Karpas-422 (cell line): ENCODE measurements at regions not wholly inside any gene's neighbourhood (a gene's known extent, or its start where the extent isn't known, plus 50 kb on each side); places are given as distances from the start of the nearest gene placed in this dataset.
A peak's percentile ranks its signal among the peaks of the same experiment; 100 is the strongest.
"Not testable (repeated sequence)": the region's sequence is repeated elsewhere in the genome, so short reads cannot be mapped to it uniquely, and the experiment has no call there.

Experiments used
- DNase-seq: peaks from one replicate; pipeline ENCODE4 v3.0.0-alpha.2; 2015
- H2AFZ ChIP-seq: fragments of 200-600 bp; sonication (generic); 2 replicates; pipeline ENCODE4 v1.6.1; 2014; ENCODE audit warnings: antibody characterized with exemption, low read length, mixed read lengths
- H3K27ac ChIP-seq: fragments of 200-600 bp; sonication (generic); 2 replicates; pipeline ENCODE4 v1.5.1; 2014; ENCODE audit warnings: mild to moderate bottlenecking, low read length, moderate library complexity
- H3K27me3 ChIP-seq: fragments of 200-600 bp; sonication (generic); 2 replicates; pipeline ENCODE4 v1.6.1; 2014; ENCODE audit warnings: low read length, mixed read lengths
- H3K36me3 ChIP-seq: fragments of 200-600 bp; sonication (generic); 2 replicates; pipeline ENCODE4 v1.6.1; 2014; ENCODE audit warnings: low read length, mixed read lengths; ENCODE audit not compliant: insufficient read depth
- H3K4me1 ChIP-seq: fragments of 200-600 bp; sonication (generic); 2 replicates; pipeline ENCODE4 v1.6.1; 2014; ENCODE audit warnings: mild to moderate bottlenecking, low read length, mixed read lengths
- H3K4me2 ChIP-seq: fragments of 200-600 bp; sonication (generic); 2 replicates; pipeline ENCODE4 v1.6.1; 2014; ENCODE audit warnings: low read length, low read depth, mild to moderate bottlenecking; ENCODE audit not compliant: poor library complexity, severe bottlenecking
- H3K4me3 ChIP-seq: fragments of 200-600 bp; sonication (generic); 2 replicates; pipeline ENCODE4 v1.5.1; 2014; ENCODE audit warnings: mild to moderate bottlenecking, antibody characterized with exemption, low read length, mixed read lengths
- H3K79me2 ChIP-seq: fragments of 200-600 bp; sonication (generic); 2 replicates; pipeline ENCODE4 v1.6.1; 2014; ENCODE audit warnings: mild to moderate bottlenecking, low read length, mixed read lengths
- H3K9ac ChIP-seq: fragments of 200-600 bp; sonication (generic); 2 replicates; pipeline ENCODE4 v1.6.0; 2014; ENCODE audit warnings: low read length
- H3K9me2 ChIP-seq: fragments of 200-600 bp; sonication (generic), shearing (Covaris generic); replicated peaks from 2 replicates; pipeline ENCODE4 v1.6.0; 2014; ENCODE audit warnings: mild to moderate bottlenecking, low read length, moderate library complexity; ENCODE audit not compliant: insufficient read depth
- H3K9me3 ChIP-seq: fragments of 300-700, 200-600 bp; sonication (generic); 2 replicates; pipeline ENCODE4 v1.6.1; 2014; ENCODE audit warnings: low read length, mixed read lengths
- H4K20me1 ChIP-seq: fragments of 200-600 bp; sonication (generic); 2 replicates; pipeline ENCODE4 v1.6.1; 2014; ENCODE audit warnings: mild to moderate bottlenecking, antibody characterized with exemption, low read length, low read depth; ENCODE audit not compliant: insufficient read depth

- H3K4me1 ChIP-seq, H3K27ac ChIP-seq, H3K9me2 ChIP-seq, H3K79me2 ChIP-seq, H3K4me2 ChIP-seq, H2AFZ ChIP-seq, H3K27me3 ChIP-seq, H4K20me1 ChIP-seq, H3K9me3 ChIP-seq, H3K4me3 ChIP-seq, DNase-seq, H3K36me3 ChIP-seq, H3K9ac ChIP-seq: not testable (repeated sequence)
Observed at GRCh38 chr15:20003471-20003870, 538.1 kb downstream of the GOLGA6L6 start.

GRCh38 chr15:20002560-20002959 is 539.0 kb downstream of the GOLGA6L6 start:
- H3K27me3 ChIP-seq, DNase-seq, H3K79me2 ChIP-seq, H3K4me2 ChIP-seq, H3K27ac ChIP-seq, H3K4me1 ChIP-seq, H2AFZ ChIP-seq, H3K36me3 ChIP-seq, H3K9me2 ChIP-seq, H3K9ac ChIP-seq, H3K4me3 ChIP-seq, H3K9me3 ChIP-seq, H4K20me1 ChIP-seq: not testable (repeated sequence)

GRCh38 chr15:19996574-19997194 is 544.9 kb downstream of the GOLGA6L6 start:
- not testable (repeated sequence) for H3K9me2 ChIP-seq, H3K4me2 ChIP-seq, H3K27ac ChIP-seq, H3K79me2 ChIP-seq, H2AFZ ChIP-seq, H3K36me3 ChIP-seq, H3K27me3 ChIP-seq, H3K4me1 ChIP-seq, H3K9me3 ChIP-seq, DNase-seq, H3K4me3 ChIP-seq, H3K9ac ChIP-seq, H4K20me1 ChIP-seq

GRCh38 chr15:19995296-19995695 is 546.3 kb downstream of the GOLGA6L6 start:
- H3K4me1 ChIP-seq, H3K36me3 ChIP-seq, H3K27me3 ChIP-seq, H2AFZ ChIP-seq, DNase-seq, H3K9ac ChIP-seq, H3K4me2 ChIP-seq, H3K4me3 ChIP-seq, H3K27ac ChIP-seq, H3K79me2 ChIP-seq, H4K20me1 ChIP-seq, H3K9me2 ChIP-seq: not testable (repeated sequence)
- H3K9me3 ChIP-seq = peaks cover 12% of the 10 kb centered on the region; the same call in 1 of the 2 replicates

GRCh38 chr15:19992428-19992827 is 549.2 kb downstream of the GOLGA6L6 start:
- H3K27me3 ChIP-seq = no peaks in the 10 kb centered on the region
- H3K9me2 ChIP-seq = no peaks in the 10 kb centered on the region
- peaks cover 17% of the 10 kb centered on the region; the same call in 1 of the 2 replicates for H3K9me3 ChIP-seq
- H3K4me3 ChIP-seq = no peak overlapping the region
- H4K20me1 ChIP-seq = no peaks in the 10 kb centered on the region
- no peak for DNase-seq
- H3K79me2 ChIP-seq = no peaks in the 10 kb centered on the region
- no peaks in the 10 kb centered on the region for H3K36me3 ChIP-seq
- H2AFZ ChIP-seq = no peak overlapping the region
- H3K9ac ChIP-seq = no peak overlapping the region
- no peak overlapping the region for H3K27ac ChIP-seq
- H3K4me1 ChIP-seq = no peaks in the 10 kb centered on the region
- no peak overlapping the region for H3K4me2 ChIP-seq

- no peaks in the 10 kb centered on the region for H4K20me1 ChIP-seq
- H3K36me3 ChIP-seq = no peaks in the 10 kb centered on the region
- no peak overlapping the region for H2AFZ ChIP-seq
- H3K9ac ChIP-seq = no peak overlapping the region
- H3K4me2 ChIP-seq = no peak overlapping the region
- no peak for DNase-seq
- no peaks in the 10 kb centered on the region for H3K79me2 ChIP-seq
- no peaks in the 10 kb centered on the region for H3K9me2 ChIP-seq
- no peak overlapping the region for H3K27ac ChIP-seq
- H3K4me3 ChIP-seq = no peak overlapping the region
- peaks cover 27% of the 10 kb centered on the region for H3K9me3 ChIP-seq
- no peaks in the 10 kb centered on the region for H3K27me3 ChIP-seq
- no peaks in the 10 kb centered on the region for H3K4me1 ChIP-seq
Observed at GRCh38 chr15:19988094-19988660, 553.4 kb downstream of the GOLGA6L6 start.

GRCh38 chr15:19987389-19988048 is 554.1 kb downstream of the GOLGA6L6 start:
- peak; percentile 67 for DNase-seq
- H3K9me2 ChIP-seq = no peaks in the 10 kb centered on the region

GRCh38 chr15:19984101-19984500 is 557.5 kb downstream of the GOLGA6L6 start:
- no peaks in the 10 kb centered on the region for H3K9me2 ChIP-seq
- H3K4me2 ChIP-seq = no peak overlapping the region
- no peak for DNase-seq
- no peak overlapping the region for H3K4me3 ChIP-seq
- no peaks in the 10 kb centered on the region for H4K20me1 ChIP-seq
- H3K27ac ChIP-seq = no peak overlapping the region
- H3K9me3 ChIP-seq = peaks cover 28% of the 10 kb centered on the region
- H3K9ac ChIP-seq = no peak overlapping the region
- no peaks in the 10 kb centered on the region for H3K27me3 ChIP-seq
- H3K79me2 ChIP-seq = no peaks in the 10 kb centered on the region
- H3K4me1 ChIP-seq = no peaks in the 10 kb centered on the region
- H2AFZ ChIP-seq = no peak overlapping the region
- no peaks in the 10 kb centered on the region for H3K36me3 ChIP-seq

More at GRCh38 chr15:19987389-19988048, 554.1 kb downstream of the GOLGA6L6 start:
- Histone ChIP-seq H3K4me2 (no peak overlapping the region), H3K27ac (no peak overlapping the region), H3K4me3 (no peak overlapping the region), H3K9me3 (peaks cover 34% of the 10 kb centered on the region), H3K4me1 (no peaks in the 10 kb centered on the region), H3K27me3 (no peaks in the 10 kb centered on the region), H2AFZ (no peak overlapping the region), H3K36me3 (no peaks in the 10 kb centered on the region), H3K9ac (no peak overlapping the region), H4K20me1 (no peaks in the 10 kb centered on the region), H3K79me2 (no peaks in the 10 kb centered on the region)
